IMR-90 (cell line): ENCODE measurements at regions not wholly inside any gene's neighbourhood (a gene's known extent, or its start where the extent isn't known, plus 50 kb on each side); places are given as distances from the start of the nearest gene placed in this dataset.

Experiments used
- ATAC-seq: fragments of 200-7000 bp; cut with Tn5 transposase; 2 replicates; pipeline ENCODE4 v1.9.1; 2020; ENCODE audit warnings: low read depth, mild to moderate bottlenecking, moderate library complexity
- BruUV-seq: library from RNA; stranded (reverse); fragments of 400-500 nt; replicated peaks from 2 replicates; lab custom pipeline; 2021; lab: Mats Ljungman, UMichigan
- CTCF ChIA-PET: fragments of 300-600 bp; formaldehyde crosslinking; extraction: SDS; loops from one replicate; lab custom pipeline; 2021; ENCODE audit warnings: antibody characterized with exemption; lab: Yijun Ruan, JAX
- POLR2A ChIA-PET: fragments of 300-600 bp; sonication (Branson Sonifier 250); formaldehyde crosslinking; loops from one replicate; lab custom pipeline; 2022; ENCODE audit warnings: antibody characterized with exemption; ENCODE audit not compliant: unreplicated experiment; lab: Charles Lee
- DNase-seq: peaks from one replicate; pipeline ENCODE4 v3.0.0; 2013
- H2AFZ ChIP-seq: replicated peaks from 2 replicates; pipeline ENCODE3; 2013; ENCODE audit warnings: low read length, mild to moderate bottlenecking; ENCODE audit not compliant: poor library complexity
- H2AK5ac ChIP-seq: 2 replicates; pipeline ENCODE4 v1.6.1; 2013; ENCODE audit warnings: low read depth, low read length, inconsistent platforms
- H2AK9ac ChIP-seq: replicated peaks from 2 replicates; pipeline ENCODE3; 2013; ENCODE audit warnings: mild to moderate bottlenecking, low read depth, low read length, moderate library complexity; ENCODE audit not compliant: poor library complexity
- H2BK120ac ChIP-seq: 2 replicates; pipeline ENCODE4 v1.6.1; 2013; ENCODE audit warnings: low read depth, low read length, inconsistent platforms
- H2BK15ac ChIP-seq: 3 replicates; pipeline ENCODE4 v1.6.1; 2013; ENCODE audit warnings: low read depth, low read length, inconsistent platforms
- H2BK20ac ChIP-seq: 2 replicates; pipeline ENCODE4 v1.6.1; 2013; ENCODE audit warnings: low read depth, mild to moderate bottlenecking, inconsistent platforms, low read length, moderate library complexity
- H2BK5ac ChIP-seq: 2 replicates; pipeline ENCODE4 v1.6.1; 2013; ENCODE audit warnings: mild to moderate bottlenecking, low read depth, low read length, inconsistent platforms; ENCODE audit not compliant: poor library complexity, severe bottlenecking
- H3K14ac ChIP-seq: replicated peaks from 2 replicates; pipeline ENCODE4 v1.6.1; 2013; ENCODE audit warnings: low read depth, low read length, inconsistent platforms
- H3K18ac ChIP-seq: 2 replicates; pipeline ENCODE4 v1.6.1; 2013; ENCODE audit warnings: low read depth, low read length, control low read depth
- H3K23ac ChIP-seq: 2 replicates; pipeline ENCODE4 v1.6.1; 2013; ENCODE audit warnings: low read depth, low read length, inconsistent platforms
- H3K27ac ChIP-seq: 2 replicates; pipeline ENCODE4 v1.5.1; 2013; ENCODE audit warnings: mild to moderate bottlenecking, control low read depth, low read length; ENCODE audit not compliant: insufficient read depth
- H3K27me3 ChIP-seq: 2 replicates; pipeline ENCODE4 v1.6.1; 2013; ENCODE audit warnings: low read length; ENCODE audit not compliant: control insufficient read depth, insufficient read depth
- H3K36me3 ChIP-seq: 2 replicates; pipeline ENCODE4 v1.6.1; 2013; ENCODE audit warnings: low read length, mixed read lengths; ENCODE audit not compliant: control insufficient read depth, insufficient read depth
- H3K4ac ChIP-seq: 2 replicates; pipeline ENCODE4 v1.6.1; 2013; ENCODE audit warnings: low read depth, low read length, inconsistent platforms
- H3K4me1 ChIP-seq: 2 replicates; pipeline ENCODE4 v1.6.1; 2013; ENCODE audit warnings: low read length, mixed read lengths; ENCODE audit not compliant: control insufficient read depth, insufficient read depth
- H3K4me2 ChIP-seq: 2 replicates; pipeline ENCODE4 v1.6.1; 2013; ENCODE audit warnings: low read depth, mild to moderate bottlenecking, control low read depth, low read length, moderate library complexity
- H3K4me3 ChIP-seq: 2 replicates; pipeline ENCODE4 v1.5.1; 2013; ENCODE audit warnings: low read depth, mild to moderate bottlenecking, control low read depth, low read length, moderate library complexity; ENCODE audit not compliant: insufficient read depth
- H3K56ac ChIP-seq: 2 replicates; pipeline ENCODE4 v1.6.1; 2013; ENCODE audit warnings: low read length, inconsistent platforms; ENCODE audit not compliant: insufficient read depth; ENCODE audit errors: extremely low read depth
- H3K79me1 ChIP-seq, 2 experiments: 2 replicates each; pipeline ENCODE4 v1.6.1; 2013; ENCODE audit warnings: low read length in 2 of 2, inconsistent platforms in 1 of 2, low read depth in 1 of 2
- H3K9ac ChIP-seq: 2 replicates; pipeline ENCODE4 v1.6.1; 2013; ENCODE audit warnings: low read depth, low read length, control low read depth
- H3K9me1 ChIP-seq: 2 replicates; pipeline ENCODE4 v1.6.1; 2013; ENCODE audit warnings: low read length, inconsistent platforms; ENCODE audit not compliant: insufficient read depth
- H3K9me3 ChIP-seq: 2 replicates; pipeline ENCODE4 v1.6.1; 2013; ENCODE audit warnings: low read length; ENCODE audit not compliant: control insufficient read depth, insufficient read depth
- H4K20me1 ChIP-seq: 2 replicates; pipeline ENCODE4 v1.6.1; 2013; ENCODE audit warnings: low read length, inconsistent platforms; ENCODE audit not compliant: insufficient read depth
- H4K5ac ChIP-seq: 2 replicates; pipeline ENCODE4 v1.6.1; 2013; ENCODE audit warnings: mild to moderate bottlenecking, low read depth, low read length, control low read depth
- H4K8ac ChIP-seq, 2 experiments: 2 replicates each; pipeline ENCODE4 v1.6.1; 2013; ENCODE audit warnings: low read depth in 2 of 2, low read length in 2 of 2, control low read depth in 1 of 2, inconsistent platforms in 1 of 2
- H4K91ac ChIP-seq: 2 replicates; pipeline ENCODE4 v1.6.1; 2013; ENCODE audit warnings: low read depth, low read length, inconsistent platforms; ENCODE audit not compliant: insufficient read depth
- BHLHE40 ChIP-seq: fragments of 150-350 bp; IDR thresholded peaks from 2 replicates; pipeline ENCODE4 v1.6.1; 2016; ENCODE audit warnings: mild to moderate bottlenecking, low read depth, low read length
- CEBPB ChIP-seq: IDR thresholded peaks from 2 replicates; pipeline ENCODE4 v1.6.1; 2012; ENCODE audit warnings: low read depth, low read length, improper control_type of control experiment
- CHD1 ChIP-seq: IDR thresholded peaks from 2 replicates; pipeline ENCODE4 v1.6.1; 2012; ENCODE audit warnings: low read depth, low read length, improper control_type of control experiment
- CTCF ChIP-seq: conservative IDR thresholded peaks from 2 replicates; pipeline ENCODE4 v1.5.1; 2012; ENCODE audit warnings: mild to moderate bottlenecking, low read depth, low read length, improper control_type of control experiment
- ELK1 ChIP-seq: fragments of 150-350 bp; IDR thresholded peaks from 2 replicates; pipeline ENCODE4 v1.6.1; 2016; ENCODE audit warnings: low read depth, mild to moderate bottlenecking, low read length, moderate library complexity, borderline replicate concordance
- FOS ChIP-seq: fragments of 150-350 bp; IDR thresholded peaks from 2 replicates; pipeline ENCODE4 v1.6.1; 2016; ENCODE audit warnings: low read depth, low read length
- MAFK ChIP-seq: IDR thresholded peaks from 2 replicates; pipeline ENCODE4 v1.6.1; 2012; ENCODE audit warnings: low read depth, low read length, improper control_type of control experiment
- MAZ ChIP-seq: IDR thresholded peaks from 2 replicates; pipeline ENCODE4 v1.6.1; 2012; ENCODE audit warnings: low read depth, mild to moderate bottlenecking, low read length, improper control_type of control experiment, moderate library complexity, borderline replicate concordance
- MXI1 ChIP-seq: IDR thresholded peaks from 2 replicates; pipeline ENCODE4 v1.6.1; 2012; ENCODE audit warnings: low read depth, mild to moderate bottlenecking, low read length, moderate library complexity, borderline replicate concordance
- NFE2L2 ChIP-seq: fragments of 150-350 bp; IDR thresholded peaks from 2 replicates; pipeline ENCODE4 v1.6.1; 2016; ENCODE audit warnings: low read depth, mild to moderate bottlenecking, low read length
- POLR2A ChIP-seq: IDR thresholded peaks from 2 replicates; pipeline ENCODE4 v1.6.1; 2012; ENCODE audit warnings: mild to moderate bottlenecking, low read depth, low read length
- RAD21 ChIP-seq: IDR thresholded peaks from 2 replicates; pipeline ENCODE4 v1.6.1; 2012; ENCODE audit warnings: low read length, improper control_type of control experiment
- RCOR1 ChIP-seq: IDR thresholded peaks from 2 replicates; pipeline ENCODE4 v1.6.1; 2012; ENCODE audit warnings: mild to moderate bottlenecking, low read length, improper control_type of control experiment; ENCODE audit not compliant: insufficient replicate concordance
- RFX5 ChIP-seq: IDR thresholded peaks from 2 replicates; pipeline ENCODE4 v1.8.0; 2012; ENCODE audit warnings: low read depth, mild to moderate bottlenecking, low read length, moderate library complexity
- SMC3 ChIP-seq: fragments of 150-350 bp; IDR thresholded peaks from 2 replicates; pipeline ENCODE4 v1.6.1; 2016; ENCODE audit warnings: low read depth, mild to moderate bottlenecking, antibody characterized with exemption, low read length, moderate library complexity
- USF2 ChIP-seq: fragments of 150-350 bp; IDR thresholded peaks from 2 replicates; pipeline ENCODE4 v1.6.1; 2017; ENCODE audit warnings: mild to moderate bottlenecking, antibody characterized with exemption, low read length, low read depth
- WGBS, 2 experiments: methylation state at CpG; one replicate each; pipeline versions ENCODE4 v1.1.5 to v1.1.7; 2013; ENCODE audit warnings: missing lambda C conversion rate in 2 of 2; ENCODE audit not compliant: insufficient read length in 1 of 2; ENCODE audit errors: extremely low coverage in 2 of 2; 5-methylcytosine and 5-hydroxymethylcytosine counted together
- dilution Hi-C: fragments of 300-500 bp; cut with HindIII; formaldehyde crosslinking; loops from one replicate; pipeline ENCODE4 v1.14.3; 2018; ENCODE audit warnings: low sequenced_read_pairs; ENCODE audit not compliant: unreplicated experiment
- in situ Hi-C: fragments of 300-500 bp; cut with MboI; formaldehyde crosslinking; loops from 3 replicates; pipeline ENCODE4 v1.14.3; 2019; ENCODE audit warnings: low sequenced_read_pairs, inconsistent platforms, mixed read lengths
- intact Hi-C: fragments of 100-400 bp; cut with micrococcal nuclease; formaldehyde crosslinking; loops from 2 replicates; pipeline ENCODE4 v1.10.0; 2022

GRCh38 chr4:18100657-18101056 lies 79.1 kb upstream of the LCORL start:
- no peak overlapping the region for H2BK15ac ChIP-seq

More at GRCh38 chr4:18100657-18101056, 79.1 kb upstream of the LCORL start:
- Histone ChIP-seq H3K9me3 (no peaks in the 10 kb centered on the region), H3K4me1 (no peaks in the 10 kb centered on the region), H4K91ac (no peak overlapping the region), H2AK5ac (no peak overlapping the region), H3K27ac (no peak overlapping the region), H3K4me3 (no peak overlapping the region), H3K18ac (no peak overlapping the region), H4K20me1 (no peaks in the 10 kb centered on the region), H3K9ac (no peak overlapping the region), H3K23ac (no peak overlapping the region), H2BK20ac (no peak overlapping the region), H3K4me2 (no peak overlapping the region), H3K27me3 (no peaks in the 10 kb centered on the region), H4K8ac (no peak overlapping the region), H3K9me1 (no peaks in the 10 kb centered on the region), H2BK120ac (no peak overlapping the region), H3K36me3 (no peaks in the 10 kb centered on the region), H4K5ac (no peak overlapping the region), H3K4ac (no peak overlapping the region), H3K14ac (no peak overlapping the region), H3K79me1 (no peaks in the 10 kb centered on the region), H2AFZ (no peak overlapping the region), H2AK9ac (no peak overlapping the region), H2BK5ac (no peak overlapping the region), H3K56ac (no peak overlapping the region)
- TF ChIP-seq USF2 (no peak), POLR2A (no peak), CEBPB (no peak), NFE2L2 (no peak), SMC3 (no peak), CTCF (no peak), RFX5 (no peak), ELK1 (no peak), RAD21 (no peak), MAFK (no peak), BHLHE40 (no peak), CHD1 (no peak), MXI1 (no peak), FOS (no peak), RCOR1 (no peak), MAZ (no peak)
- BruUV-seq: no TSS peak
- 40% methylated on average over 2 of the region's 4 CpGs; no CpG with 5 or more reads in 1 of the 2 experiments for WGBS, 2 experiments
- ChIA-PET CTCF (interaction anchor here (0.7 kb wide), 1 partner anchor 28 kb away, joined by 4 read pairs; no protein-coding TSS in a partner anchor), POLR2A (no interaction called here)
- in situ Hi-C loops (no loop called here), dilution Hi-C loops (no loop called here), intact Hi-C loops (no loop called here)
- ATAC-seq (no peak), DNase-seq (no peak)
